Liver (tissue), 7 donors: ENCODE measurements at regions not wholly inside any gene's neighbourhood (a gene's known extent, or its start where the extent isn't known, plus 50 kb on each side); places are given as distances from the start of the nearest gene placed in this dataset.

ENCODE experiments used
- DNase-seq: peaks from one replicate; pipeline ENCODE4 v3.0.0-alpha.2; 2017; ENCODE audit warnings: low spot score
- H3K27ac ChIP-seq, 2 donors: one replicate each; pipeline ENCODE4 v1.7.0; 2013; ENCODE audit warnings: inconsistent platforms in 2 of 2, low read length in 2 of 2, control low read depth in 1 of 2, low read depth in 1 of 2, mild to moderate bottlenecking in 1 of 2
- H3K27me3 ChIP-seq, 4 donors: one replicate each; pipeline versions ENCODE4 v1.6.1 to v1.7.0; 2013; ENCODE audit warnings: low read length in 3 of 4, inconsistent platforms in 1 of 4, mild to moderate bottlenecking in 1 of 4, moderate library complexity in 1 of 4; ENCODE audit not compliant: control insufficient read depth in 4 of 4, insufficient read depth in 4 of 4
- H3K36me3 ChIP-seq, 4 donors: one replicate each; pipeline versions ENCODE4 v1.6.1 to v1.7.0; 2013; ENCODE audit warnings: low read length in 3 of 4, mild to moderate bottlenecking in 3 of 4, low read depth in 1 of 4, moderate library complexity in 1 of 4; ENCODE audit not compliant: control insufficient read depth in 4 of 4, insufficient read depth in 3 of 4
- H3K4me1 ChIP-seq, 4 donors: one replicate each; pipeline versions ENCODE4 v1.6.1 to v1.7.0; 2013; ENCODE audit warnings: low read length in 3 of 4, mild to moderate bottlenecking in 3 of 4, moderate library complexity in 1 of 4; ENCODE audit not compliant: control insufficient read depth in 4 of 4, insufficient read depth in 4 of 4
- H3K4me3 ChIP-seq, 3 donors: one replicate each; pipeline versions ENCODE4 v1.6.1 to v1.7.0; 2013; ENCODE audit warnings: low read length in 3 of 3, control low read depth in 1 of 3, low read depth in 1 of 3, mild to moderate bottlenecking in 1 of 3
- H3K9ac ChIP-seq, 2 donors: one replicate each; pipeline ENCODE4 v1.7.0; 2013; ENCODE audit warnings: low read length in 2 of 2, mild to moderate bottlenecking in 2 of 2, moderate library complexity in 2 of 2, control low read depth in 1 of 2, low read depth in 1 of 2
- H3K9me3 ChIP-seq, 4 donors: one replicate each; pipeline versions ENCODE4 v1.6.1 to v1.7.0; 2013; ENCODE audit warnings: low read length in 3 of 4; ENCODE audit not compliant: control insufficient read depth in 4 of 4
- FOXA1 ChIP-seq: IDR thresholded peaks from 2 replicates; pipeline ENCODE4 v1.6.1; 2016; ENCODE audit warnings: antibody characterized with exemption
- FOXA2 ChIP-seq: IDR thresholded peaks from 2 replicates; pipeline ENCODE4 v1.6.1; 2016; ENCODE audit warnings: antibody characterized with exemption
- GABPA ChIP-seq, 2 donors: IDR thresholded peaks in 1 of 2; conservative IDR thresholded peaks in 1 of 2; 2 replicates each; pipeline ENCODE4 v1.6.1; 2016; ENCODE audit warnings: antibody characterized with exemption in 2 of 2, mild to moderate bottlenecking in 1 of 2, moderate library complexity in 1 of 2
- HNF4A ChIP-seq, 2 donors: conservative IDR thresholded peaks; 2 replicates each; pipeline ENCODE4 v1.6.1; 2016; ENCODE audit warnings: antibody characterized with exemption in 2 of 2, mild to moderate bottlenecking in 2 of 2
- JUND ChIP-seq, 2 donors: IDR thresholded peaks; 2 replicates each; pipeline ENCODE4 v1.6.1; 2016; ENCODE audit warnings: antibody characterized with exemption in 2 of 2
- NR2F2 ChIP-seq: IDR thresholded peaks from 2 replicates; pipeline ENCODE4 v1.6.1; 2016; ENCODE audit warnings: antibody characterized with exemption
- RAD21 ChIP-seq, 2 donors: IDR thresholded peaks; 2 replicates each; pipeline ENCODE4 v1.6.1; 2016; ENCODE audit warnings: antibody characterized with exemption in 2 of 2, mild to moderate bottlenecking in 2 of 2
- REST ChIP-seq: IDR thresholded peaks from 2 replicates; pipeline ENCODE4 v1.6.1; 2016; ENCODE audit warnings: antibody characterized with exemption, mild to moderate bottlenecking
- RXRA ChIP-seq, 2 donors: IDR thresholded peaks; 2 replicates each; pipeline ENCODE4 v1.6.1; 2017 to 2018; ENCODE audit warnings: antibody characterized with exemption in 2 of 2, mild to moderate bottlenecking in 1 of 2
- SP1 ChIP-seq: IDR thresholded peaks from 2 replicates; pipeline ENCODE4 v1.6.1; 2018; ENCODE audit warnings: antibody characterized with exemption, mild to moderate bottlenecking
- YY1 ChIP-seq: IDR thresholded peaks from 2 replicates; pipeline ENCODE4 v1.6.1; 2016; ENCODE audit warnings: antibody characterized with exemption, mild to moderate bottlenecking
- ZBTB33 ChIP-seq: IDR thresholded peaks from 2 replicates; pipeline ENCODE4 v1.6.1; 2016; ENCODE audit warnings: antibody characterized with exemption
- WGBS: extraction: QIAGEN DNeasy Blood & Tissue Kit; methylation state at CpG from one replicate; pipeline ENCODE4 v1.1.7; 2013; 5-methylcytosine and 5-hydroxymethylcytosine counted together
- donor health status: healthy.
- donor health status: healthy.
- donor health status: healthy.
- donor health status: healthy.

GRCh38 chr20:1817577-1818211 is 77.5 kb upstream of the SIRPA start:
- no peaks in the 10 kb centered on the region for H3K9me3 ChIP-seq
- DNase-seq, result no peak
- no peaks in the 10 kb centered on the region for H3K27me3 ChIP-seq
- peaks cover 2 to 8% (median 6%) of the 10 kb centered on the region in 4 donors for H3K4me1 ChIP-seq
- no peak for TF ChIP-seq ZBTB33
- no peak for TF ChIP-seq RAD21 (IDR thresholded peaks at IDR 0.05)
- no peak for TF ChIP-seq FOXA2
- TF ChIP-seq FOXA1, result no peak
- no peak for TF ChIP-seq REST
- no peak for TF ChIP-seq GABPA (IDR thresholded peaks at IDR 0.05 in 1 of 2, conservative IDR thresholded peaks at IDR 0.05 in 1 of 2)
- TF ChIP-seq NR2F2, result no peak
- no peak for TF ChIP-seq HNF4A (conservative IDR thresholded peaks at IDR 0.05)
- no peak for TF ChIP-seq JUND (IDR thresholded peaks at IDR 0.05)
- no peak for TF ChIP-seq SP1
- no peak for TF ChIP-seq YY1
- no peaks in the 10 kb centered on the region for H3K36me3 ChIP-seq
- H3K4me3 ChIP-seq, result no peak overlapping the region
- WGBS, result 92% methylated on average over 6 of the region's 6 CpGs
- H3K27ac ChIP-seq, result no peak overlapping the region
- no peak overlapping the region for H3K9ac ChIP-seq

GRCh38 chr20:1816384-1817381 is 78.5 kb upstream of the SIRPA start:
- no peak for DNase-seq
- H3K4me3 ChIP-seq, result no peak overlapping the region
- no peak overlapping the region for H3K27ac ChIP-seq
- 67% methylated on average over 16 of the region's 16 CpGs for WGBS
- no peaks in the 10 kb centered on the region for H3K27me3 ChIP-seq
- H3K9me3 ChIP-seq, result no peaks in the 10 kb centered on the region
- peaks cover 5 to 15% (median 6%) of the 10 kb centered on the region in 4 donors for H3K4me1 ChIP-seq
- no peaks in the 10 kb centered on the region for H3K36me3 ChIP-seq
- H3K9ac ChIP-seq, result no peak overlapping the region
- TF ChIP-seq ZBTB33, result no peak
- peak in 1 of 2 donors; percentile 15 for TF ChIP-seq RXRA (IDR thresholded peaks at IDR 0.05)
- TF ChIP-seq JUND (IDR thresholded peaks at IDR 0.05), result no peak
